ENCODE measurements at regions not wholly inside any gene's neighbourhood (a gene's known extent, or its start where the extent isn't known, plus 50 kb on each side); places are given as distances from the start of the nearest gene placed in this dataset.

DNA sequence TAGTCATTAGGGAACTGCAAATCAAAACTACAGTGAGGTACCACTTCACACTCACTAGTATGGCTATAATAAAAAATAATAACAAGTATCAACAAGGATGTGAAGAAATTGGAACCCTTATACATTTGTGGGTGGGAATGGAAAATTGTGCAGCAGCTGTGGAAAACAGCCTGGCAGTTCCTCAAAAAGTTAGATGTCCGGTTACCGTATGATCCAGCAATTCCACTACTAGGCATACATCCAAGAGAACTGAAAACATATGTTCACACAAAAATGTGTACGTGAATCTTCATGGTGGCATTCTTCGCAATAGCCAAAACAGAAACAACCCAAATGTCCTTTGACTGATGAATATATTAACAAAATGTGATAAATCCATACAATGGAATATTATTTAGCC, 187.9 kb upstream of the LYSMD4 start:
- Histone ChIP-seq H3K27ac (ENCODE audit: low read depth in 2 of 2, low read length in 1 of 2) (no peak overlapping the region), H3K9me3 (no peaks in the 10 kb centered on the region), H3K36me3 (replicated peaks in 1 of 2; ENCODE audit: control insufficient read depth in 1 of 2, insufficient read depth in 2 of 2, low read length in 1 of 2) (no peaks in the 10 kb centered on the region), H3K4me3 (ENCODE audit: low read depth in 2 of 2, low read length in 1 of 2) (no peak overlapping the region), H3K79me2 (ENCODE audit: insufficient read depth) (no peaks in the 10 kb centered on the region), H4K20me1 (ENCODE audit: insufficient read depth) (no peaks in the 10 kb centered on the region), H3K9ac (no peak overlapping the region), H3K27me3 (ENCODE audit: insufficient read depth) (no peaks in the 10 kb centered on the region), H3K9me2 (no peaks in the 10 kb centered on the region), H3K4me2 (no peak overlapping the region), H3F3A (replicated peaks; ENCODE audit: insufficient read depth) (peaks cover 7% of the 10 kb centered on the region), H3K4me1 (ENCODE audit: control insufficient read depth in 1 of 2, insufficient read depth in 2 of 2, low read depth in 1 of 2, low read length in 1 of 2) (no peaks in the 10 kb centered on the region; a peak in 1 of 4 replicates), H2AFZ (ENCODE audit: low read depth) (no peak overlapping the region)
- ChIA-PET CTCF (no interaction called here), POLR2A (no interaction called here)
- TF ChIP-seq GABPA (IDR thresholded peaks at IDR 0.05; ENCODE audit: low read depth) = no peak
- TF ChIP-seq, protein P1, sequence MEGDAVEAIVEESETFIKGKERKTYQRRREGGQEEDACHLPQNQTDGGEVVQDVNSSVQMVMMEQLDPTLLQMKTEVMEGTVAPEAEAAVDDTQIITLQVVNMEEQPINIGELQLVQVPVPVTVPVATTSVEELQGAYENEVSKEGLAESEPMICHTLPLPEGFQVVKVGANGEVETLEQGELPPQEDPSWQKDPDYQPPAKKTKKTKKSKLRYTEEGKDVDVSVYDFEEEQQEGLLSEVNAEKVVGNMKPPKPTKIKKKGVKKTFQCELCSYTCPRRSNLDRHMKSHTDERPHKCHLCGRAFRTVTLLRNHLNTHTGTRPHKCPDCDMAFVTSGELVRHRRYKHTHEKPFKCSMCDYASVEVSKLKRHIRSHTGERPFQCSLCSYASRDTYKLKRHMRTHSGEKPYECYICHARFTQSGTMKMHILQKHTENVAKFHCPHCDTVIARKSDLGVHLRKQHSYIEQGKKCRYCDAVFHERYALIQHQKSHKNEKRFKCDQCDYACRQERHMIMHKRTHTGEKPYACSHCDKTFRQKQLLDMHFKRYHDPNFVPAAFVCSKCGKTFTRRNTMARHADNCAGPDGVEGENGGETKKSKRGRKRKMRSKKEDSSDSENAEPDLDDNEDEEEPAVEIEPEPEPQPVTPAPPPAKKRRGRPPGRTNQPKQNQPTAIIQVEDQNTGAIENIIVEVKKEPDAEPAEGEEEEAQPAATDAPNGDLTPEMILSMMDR (IDR thresholded peaks at IDR 0.05) = no peak
- no peak for TF ChIP-seq RCOR1 (IDR thresholded peaks at IDR 0.05; ENCODE audit: low read length)
- TF ChIP-seq, protein P2, sequence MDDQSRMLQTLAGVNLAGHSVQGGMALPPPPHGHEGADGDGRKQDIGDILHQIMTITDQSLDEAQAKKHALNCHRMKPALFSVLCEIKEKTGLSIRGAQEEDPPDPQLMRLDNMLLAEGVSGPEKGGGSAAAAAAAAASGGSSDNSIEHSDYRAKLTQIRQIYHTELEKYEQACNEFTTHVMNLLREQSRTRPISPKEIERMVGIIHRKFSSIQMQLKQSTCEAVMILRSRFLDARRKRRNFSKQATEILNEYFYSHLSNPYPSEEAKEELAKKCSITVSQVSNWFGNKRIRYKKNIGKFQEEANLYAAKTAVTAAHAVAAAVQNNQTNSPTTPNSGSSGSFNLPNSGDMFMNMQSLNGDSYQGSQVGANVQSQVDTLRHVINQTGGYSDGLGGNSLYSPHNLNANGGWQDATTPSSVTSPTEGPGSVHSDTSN (IDR thresholded peaks at IDR 0.05) = no peak
- TF ChIP-seq, protein P3, sequence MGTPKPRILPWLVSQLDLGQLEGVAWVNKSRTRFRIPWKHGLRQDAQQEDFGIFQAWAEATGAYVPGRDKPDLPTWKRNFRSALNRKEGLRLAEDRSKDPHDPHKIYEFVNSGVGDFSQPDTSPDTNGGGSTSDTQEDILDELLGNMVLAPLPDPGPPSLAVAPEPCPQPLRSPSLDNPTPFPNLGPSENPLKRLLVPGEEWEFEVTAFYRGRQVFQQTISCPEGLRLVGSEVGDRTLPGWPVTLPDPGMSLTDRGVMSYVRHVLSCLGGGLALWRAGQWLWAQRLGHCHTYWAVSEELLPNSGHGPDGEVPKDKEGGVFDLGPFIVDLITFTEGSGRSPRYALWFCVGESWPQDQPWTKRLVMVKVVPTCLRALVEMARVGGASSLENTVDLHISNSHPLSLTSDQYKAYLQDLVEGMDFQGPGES (IDR thresholded peaks at IDR 0.05; ENCODE audit: low read depth, low read length) = no peak
- TF ChIP-seq FOXM1 (IDR thresholded peaks at IDR 0.05; ENCODE audit: low read depth) = no peak
- no peak for TF ChIP-seq GATA2 (CRISPR knock-in tag; IDR thresholded peaks at IDR 0.05)
- TF ChIP-seq EZH2phosphoT487 (IDR thresholded peaks at IDR 0.05; ENCODE audit: borderline replicate concordance, low read depth) = no peak
- TF ChIP-seq RFX5 (IDR thresholded peaks at IDR 0.05; ENCODE audit: low read length) = no peak
- no peak for TF ChIP-seq RXRA (IDR thresholded peaks at IDR 0.05; ENCODE audit: borderline replicate concordance, low read depth)
- TF ChIP-seq YY1 (IDR thresholded peaks at IDR 0.05; ENCODE audit: low read depth) = no peak
- TF ChIP-seq RAD21 (IDR thresholded peaks at IDR 0.05; ENCODE audit: low read length) = no peak
- no peak for TF ChIP-seq MXI1 (IDR thresholded peaks at IDR 0.05; ENCODE audit: low read depth, low read length)
- TF ChIP-seq, protein P4, sequence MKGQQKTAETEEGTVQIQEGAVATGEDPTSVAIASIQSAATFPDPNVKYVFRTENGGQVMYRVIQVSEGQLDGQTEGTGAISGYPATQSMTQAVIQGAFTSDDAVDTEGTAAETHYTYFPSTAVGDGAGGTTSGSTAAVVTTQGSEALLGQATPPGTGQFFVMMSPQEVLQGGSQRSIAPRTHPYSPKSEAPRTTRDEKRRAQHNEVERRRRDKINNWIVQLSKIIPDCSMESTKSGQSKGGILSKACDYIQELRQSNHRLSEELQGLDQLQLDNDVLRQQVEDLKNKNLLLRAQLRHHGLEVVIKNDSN (IDR thresholded peaks at IDR 0.05; ENCODE audit: borderline replicate concordance, low read depth) = no peak
- TF ChIP-seq MEF2A (IDR thresholded peaks at IDR 0.05; ENCODE audit: borderline replicate concordance, low read depth) = no peak
- no peak for TF ChIP-seq NRF1 (IDR thresholded peaks at IDR 0.05; ENCODE audit: low read depth, low read length)
- TF ChIP-seq, protein P5, sequence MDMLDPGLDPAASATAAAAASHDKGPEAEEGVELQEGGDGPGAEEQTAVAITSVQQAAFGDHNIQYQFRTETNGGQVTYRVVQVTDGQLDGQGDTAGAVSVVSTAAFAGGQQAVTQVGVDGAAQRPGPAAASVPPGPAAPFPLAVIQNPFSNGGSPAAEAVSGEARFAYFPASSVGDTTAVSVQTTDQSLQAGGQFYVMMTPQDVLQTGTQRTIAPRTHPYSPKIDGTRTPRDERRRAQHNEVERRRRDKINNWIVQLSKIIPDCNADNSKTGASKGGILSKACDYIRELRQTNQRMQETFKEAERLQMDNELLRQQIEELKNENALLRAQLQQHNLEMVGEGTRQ (IDR thresholded peaks at IDR 0.05; ENCODE audit: borderline replicate concordance, low read depth, low read length) = no peak
- WGBS (ENCODE audit: low lambda C conversion rate) = 64% methylated on average over 4 of the region's 4 CpGs
- no peak for DNase-seq
